Stimulated activated CD8-positive, alpha-beta memory T cell treated with anti-CD3 and anti-CD28 coated beads, Interleukin-12 subunit alpha, Interleukin-12 subunit beta, amount 100 ng/mL, for 1 hour (primary cell): ENCODE measurements at regions not wholly inside any gene's neighbourhood (a gene's known extent, or its start where the extent isn't known, plus 50 kb on each side); places are given as distances from the start of the nearest gene placed in this dataset.
"Not testable (repeated sequence)": the region's sequence is repeated elsewhere in the genome, so short reads cannot be mapped to it uniquely, and the experiment has no call there.

Experiments
- DNase-seq: peaks from one replicate; pipeline ENCODE4 v3.0.0-alpha.2; 2020; ENCODE audit warnings: low read depth

DNA sequence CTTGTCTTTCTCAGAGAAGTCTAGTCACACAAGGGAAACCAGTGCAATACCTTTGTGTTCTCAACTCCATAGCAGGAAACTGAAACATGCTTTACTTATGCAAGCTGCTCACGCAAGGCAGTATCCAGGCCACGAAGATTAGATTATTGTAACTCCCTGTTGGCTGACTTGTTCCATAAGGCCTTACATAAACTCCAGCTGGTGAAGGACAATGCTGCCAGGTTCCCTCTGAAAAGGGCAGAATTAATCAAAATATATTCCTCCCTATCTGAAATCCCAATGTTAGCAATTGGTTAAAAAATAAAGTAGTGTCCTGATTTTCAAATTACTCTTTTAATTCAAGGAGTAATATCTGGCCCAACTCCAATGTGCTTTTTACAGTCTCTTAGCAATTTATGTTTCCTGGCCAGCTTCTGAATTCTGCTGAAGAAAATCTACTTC is 966.6 kb downstream of the HACE1 start:
- no peak for DNase-seq

DNA sequence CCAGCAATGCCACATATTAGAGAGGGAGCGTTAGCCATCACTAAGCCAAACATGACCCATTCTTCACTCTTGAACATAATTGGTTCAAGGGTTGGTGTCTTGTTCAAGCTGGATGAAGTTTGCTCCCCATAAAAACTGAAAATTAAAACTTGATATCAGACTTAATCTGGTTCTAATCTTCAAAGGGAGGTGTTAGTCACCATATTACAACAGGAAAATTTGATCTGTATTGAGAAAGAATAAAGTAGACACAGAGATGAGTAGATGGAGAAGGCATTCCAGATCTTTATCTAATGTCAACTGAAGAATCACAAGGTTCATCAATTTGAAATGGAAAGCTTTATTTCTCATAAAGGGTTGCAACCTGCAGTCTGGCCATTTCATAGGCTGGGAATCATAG is 972.8 kb downstream of the HACE1 start:
- DNase-seq: no peak

DNA sequence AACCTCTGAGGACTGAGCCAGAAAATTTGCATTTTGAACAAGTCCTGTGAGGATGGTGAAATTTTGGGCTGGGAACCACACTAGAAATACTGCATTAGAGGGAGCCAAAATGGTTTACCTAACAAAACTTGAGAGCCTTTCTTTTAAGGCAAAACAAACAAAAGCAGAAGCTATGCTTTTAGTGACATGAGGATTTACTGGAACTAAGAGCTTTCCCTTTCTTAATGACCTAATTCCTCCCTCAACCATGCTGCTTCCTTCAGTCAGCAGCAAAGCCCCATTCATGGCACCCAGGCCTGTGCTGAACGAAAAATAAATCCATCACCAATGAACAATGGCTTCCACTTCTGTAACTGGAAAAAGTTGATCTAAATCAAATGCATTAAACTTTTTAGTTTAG is 974.3 kb downstream of the HACE1 start:
- no peak for DNase-seq

DNA sequence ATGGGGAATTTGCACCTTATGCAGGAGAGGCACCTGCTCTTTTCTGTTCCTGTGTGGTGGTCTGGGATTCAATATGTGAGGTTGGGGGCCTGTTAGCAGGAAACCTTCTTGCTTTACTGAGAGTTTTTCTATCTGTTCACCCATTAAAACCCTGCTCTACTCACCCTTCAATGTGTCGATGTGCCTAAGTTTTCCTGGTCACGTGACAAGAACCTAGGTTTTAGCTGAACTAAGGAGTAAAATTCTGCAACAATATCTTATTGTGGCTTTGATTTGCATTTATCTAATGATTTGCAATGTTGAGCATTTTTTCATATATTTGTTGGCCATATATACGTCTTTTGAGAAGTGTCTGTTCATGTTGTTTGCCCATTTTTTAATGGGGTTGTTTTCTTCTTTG is 979.9 kb downstream of the HACE1 start:
- no peak for DNase-seq

DNA sequence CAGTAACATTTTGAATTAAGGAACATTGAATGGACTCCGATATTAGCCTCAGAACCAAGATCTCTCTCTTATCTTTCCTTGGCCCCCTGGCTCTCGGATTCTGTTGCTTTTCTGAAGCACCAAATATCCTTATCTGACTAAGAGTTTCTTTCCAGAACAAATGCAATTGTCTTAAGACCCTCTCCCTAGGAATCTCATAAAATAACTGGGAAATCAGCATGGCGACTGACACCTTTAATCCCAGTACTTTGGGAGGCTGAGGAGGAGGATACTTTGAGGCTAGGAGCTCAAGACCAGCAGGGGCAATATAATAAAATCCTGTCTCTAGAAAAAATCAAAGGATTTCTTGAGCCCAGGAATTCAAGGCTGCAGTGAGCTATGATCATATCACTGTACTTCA is 984.5 kb downstream of the HACE1 start:
- no peak for DNase-seq

DNA sequence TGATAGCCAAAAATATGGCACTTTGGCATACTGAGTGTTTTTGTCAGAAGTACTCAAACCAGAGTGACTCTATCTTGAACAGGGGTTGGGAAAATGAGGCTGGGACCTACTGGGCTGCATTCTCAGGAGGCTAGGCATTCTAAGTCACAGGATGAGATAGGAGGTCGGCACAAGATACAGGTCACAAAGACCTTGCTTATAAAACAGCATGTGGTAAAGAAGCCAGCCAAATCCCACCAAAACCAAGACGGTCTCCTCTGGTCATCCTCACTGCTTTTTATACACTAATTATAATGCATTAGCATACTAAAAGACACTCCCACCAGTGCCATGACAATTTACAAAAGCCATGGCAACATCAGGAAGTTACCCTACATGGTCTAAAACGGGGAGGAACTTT is 985.1 kb downstream of the HACE1 start:
- no peak for DNase-seq

DNA sequence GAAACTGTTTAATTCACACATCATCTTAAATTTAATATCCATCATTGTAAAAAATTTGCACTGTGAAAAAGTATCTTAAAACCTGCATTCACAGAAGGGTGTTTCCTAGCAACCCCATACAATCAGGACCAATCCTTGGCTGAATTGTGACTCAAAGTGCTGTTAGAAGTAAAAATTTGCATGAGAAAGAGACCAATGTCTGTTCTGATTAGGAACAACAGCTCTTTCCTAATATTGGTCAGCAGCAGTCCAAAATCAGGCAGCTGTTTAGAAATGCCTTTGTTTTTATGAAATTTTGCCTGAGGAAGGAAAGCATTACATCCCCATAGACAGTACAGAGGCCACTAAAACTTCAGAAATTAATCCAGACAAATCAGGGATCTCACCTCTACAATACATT is 987.0 kb downstream of the HACE1 start:
- no peak for DNase-seq

DNA sequence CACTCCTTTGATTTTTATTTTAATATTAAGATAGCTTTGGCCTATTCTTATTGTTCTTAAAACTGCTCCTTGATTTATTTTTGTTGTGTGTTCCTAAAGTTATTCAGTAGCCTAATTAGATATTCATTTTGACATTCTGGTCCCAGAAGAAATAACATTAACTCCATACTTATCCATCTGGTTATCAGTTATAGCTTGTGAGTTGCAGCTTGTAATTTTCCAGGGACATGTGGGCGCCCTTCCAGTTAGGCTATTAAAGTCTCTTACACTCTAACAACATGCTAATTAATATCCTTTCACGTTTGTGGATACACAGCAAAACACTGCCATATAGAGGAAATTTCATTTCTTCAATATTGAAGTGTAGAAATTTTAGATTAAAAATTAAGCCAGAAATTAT is 987.5 kb downstream of the HACE1 start:
- DNase-seq: no peak

DNA sequence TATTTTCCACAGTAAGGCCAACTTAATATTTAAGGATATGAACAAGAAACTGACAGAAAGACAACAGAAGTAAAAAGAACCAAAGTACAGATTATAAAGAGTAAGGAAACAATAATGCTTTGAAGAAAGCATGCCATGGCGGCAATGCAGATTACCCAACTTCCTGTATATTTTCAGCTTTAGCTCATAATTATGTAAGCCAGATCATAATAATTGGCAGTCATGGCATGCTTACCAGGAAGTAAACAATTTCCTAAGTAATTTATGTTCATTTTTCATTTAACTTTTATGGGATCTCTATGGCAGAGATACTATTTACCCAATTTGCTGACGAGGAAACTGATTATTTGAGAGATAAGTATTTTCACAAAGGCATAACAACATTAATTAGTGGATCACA is 988.7 kb downstream of the HACE1 start:
- no peak for DNase-seq

DNA sequence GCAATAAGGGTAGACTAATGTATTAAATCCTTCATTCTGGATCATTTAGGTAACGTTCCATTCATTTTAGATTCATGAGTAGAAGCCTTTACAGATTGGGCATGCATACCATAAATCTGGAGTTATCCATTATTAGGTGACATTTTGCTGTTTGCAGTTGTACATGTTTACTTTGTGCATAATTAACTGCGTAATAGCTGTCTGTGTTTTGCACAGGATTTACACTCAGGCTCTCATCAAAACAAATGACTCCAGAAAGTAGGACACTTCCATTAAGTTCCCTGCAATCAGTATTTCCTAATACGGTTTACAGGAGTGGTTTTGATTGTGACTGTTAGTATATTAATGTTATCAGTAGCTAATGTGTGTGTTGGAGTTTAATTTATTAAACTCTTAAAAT is 997.4 kb downstream of the HACE1 start:
- DNase-seq: no peak

DNA sequence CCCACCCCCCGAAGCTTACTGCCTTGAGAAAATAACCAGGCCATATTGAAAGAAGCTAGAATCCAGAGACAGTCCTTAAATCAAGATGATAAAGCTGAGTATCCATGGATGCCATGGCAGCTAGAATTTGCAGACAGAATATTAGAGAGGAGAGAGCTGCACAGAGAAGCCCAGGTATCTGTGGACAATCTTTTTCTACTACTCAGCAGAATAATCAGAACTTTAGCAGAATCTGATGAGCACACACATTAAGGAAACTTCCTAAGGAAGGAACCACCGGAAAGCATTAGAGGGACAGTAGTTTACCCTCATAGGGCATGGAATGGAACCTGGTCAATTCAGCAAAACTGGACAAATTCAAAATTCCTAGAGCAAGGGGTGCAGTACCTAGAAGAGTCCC is 1001.7 kb downstream of the HACE1 start:
- DNase-seq: no peak

DNA sequence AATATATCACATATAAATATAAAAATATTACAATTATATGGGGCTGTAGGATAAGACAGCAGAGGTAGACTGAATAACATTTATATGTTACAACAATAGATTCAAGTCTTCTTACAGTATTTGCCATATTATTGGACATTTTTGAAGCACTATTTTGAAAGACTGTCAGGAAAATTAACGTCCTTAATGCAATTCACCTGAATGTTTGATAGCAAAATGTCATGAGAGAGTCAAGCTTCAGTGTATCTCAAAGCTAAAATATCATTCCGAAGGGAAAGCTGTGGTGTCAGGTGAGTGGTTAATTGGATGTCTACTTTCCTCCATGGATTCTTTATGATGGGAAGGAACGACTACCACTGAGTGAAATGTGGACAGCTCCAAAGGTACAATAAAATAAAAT is 1004.0 kb downstream of the HACE1 start:
- no peak for DNase-seq

DNA sequence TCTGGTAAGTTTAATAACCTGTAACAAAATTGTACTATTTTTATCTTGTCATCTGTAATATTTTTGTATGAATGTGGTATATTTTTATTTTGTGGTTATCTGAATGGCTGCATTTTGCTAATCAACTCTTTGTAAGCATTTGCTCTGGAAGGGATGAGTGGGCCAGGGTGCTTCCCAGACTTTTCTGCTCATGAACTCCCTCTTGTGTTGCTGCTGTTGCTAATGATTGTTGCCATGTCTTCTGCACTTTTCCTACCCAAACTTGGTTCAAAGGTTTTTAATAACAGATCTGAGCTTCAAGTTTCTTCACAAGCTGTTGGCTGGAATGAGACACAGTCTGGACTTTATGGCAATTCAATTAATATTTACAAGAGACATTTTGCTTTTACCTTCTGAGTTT is 1005.7 kb downstream of the HACE1 start:
- DNase-seq: no peak

DNA sequence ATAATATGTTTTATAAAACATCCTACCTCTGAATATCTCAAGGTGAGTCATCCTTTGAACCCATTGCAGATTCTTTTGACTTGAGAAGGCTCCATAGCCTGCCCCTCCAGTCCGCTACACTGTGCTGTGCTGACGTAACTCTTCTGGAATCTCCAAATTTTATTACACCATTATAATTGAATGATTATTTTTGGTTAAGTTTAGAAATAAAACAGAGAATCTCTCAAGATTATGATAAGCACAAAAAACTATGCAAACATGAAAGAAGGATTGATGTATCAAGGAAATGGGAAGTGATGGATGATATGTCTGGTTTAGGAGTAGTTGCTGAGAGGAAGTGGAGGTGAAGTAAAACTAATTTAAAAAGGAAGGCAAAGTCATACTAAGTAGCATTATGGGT is 1021.3 kb downstream of the HACE1 start:
- DNase-seq: no peak

DNA sequence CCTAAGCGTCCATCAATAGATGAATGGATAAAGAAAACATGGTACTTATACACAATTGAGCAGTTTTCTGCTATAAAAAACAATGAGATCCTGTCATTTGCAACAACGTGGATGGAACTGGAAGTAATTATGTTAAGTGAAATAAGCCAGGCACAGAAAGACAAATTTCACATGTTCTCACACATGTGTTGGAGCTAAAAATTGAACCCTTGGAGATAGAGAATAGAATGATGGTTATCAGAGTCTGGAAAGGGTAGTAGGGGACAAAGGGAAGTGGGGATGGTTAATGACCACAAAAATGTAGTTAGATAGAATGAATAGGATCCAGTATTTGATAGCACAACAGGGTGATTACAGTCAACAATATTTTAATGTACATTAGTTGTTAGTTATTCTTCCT is 1033.5 kb downstream of the HACE1 start:
- no peak for DNase-seq

DNA sequence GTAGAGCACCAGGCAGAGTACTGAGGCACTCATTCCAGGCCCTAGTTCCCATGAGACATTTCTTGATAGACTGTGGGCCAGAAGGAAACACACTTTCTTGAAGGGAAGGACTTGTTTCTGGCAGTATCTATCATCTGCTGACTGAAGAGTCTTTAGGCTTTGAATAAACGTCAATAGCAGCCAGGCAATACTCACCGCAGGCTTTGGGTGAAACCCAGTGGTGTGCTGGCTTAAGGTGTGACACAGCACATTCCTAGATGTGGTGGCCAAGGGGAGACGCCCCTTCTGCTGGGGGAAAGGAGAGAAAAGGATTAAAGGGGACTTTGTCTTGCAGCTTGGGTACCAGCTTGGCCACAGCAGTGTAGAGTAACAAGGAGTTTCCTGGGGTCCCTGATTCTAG is 1039.6 kb downstream of the HACE1 start:
- no peak for DNase-seq

DNA sequence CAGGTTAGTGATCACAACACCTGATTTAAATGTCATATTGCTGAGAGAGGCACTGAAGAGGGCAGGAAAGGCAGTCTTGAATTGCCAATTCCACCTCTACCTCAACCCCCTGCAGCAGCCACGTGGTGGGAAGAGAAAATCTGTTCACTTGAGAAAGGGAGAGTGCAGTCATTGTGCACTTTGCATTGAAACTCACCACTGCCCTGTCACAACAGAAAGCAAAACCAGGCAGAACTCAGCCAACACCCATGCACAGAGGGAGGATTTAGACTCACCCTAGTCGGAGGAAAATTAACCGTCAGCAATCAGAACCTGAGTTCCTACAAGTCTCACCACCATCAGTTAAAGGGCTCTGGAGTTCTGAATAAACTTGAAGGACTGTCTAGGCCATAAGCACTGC is 1040.2 kb downstream of the HACE1 start:
- no peak for DNase-seq

DNA sequence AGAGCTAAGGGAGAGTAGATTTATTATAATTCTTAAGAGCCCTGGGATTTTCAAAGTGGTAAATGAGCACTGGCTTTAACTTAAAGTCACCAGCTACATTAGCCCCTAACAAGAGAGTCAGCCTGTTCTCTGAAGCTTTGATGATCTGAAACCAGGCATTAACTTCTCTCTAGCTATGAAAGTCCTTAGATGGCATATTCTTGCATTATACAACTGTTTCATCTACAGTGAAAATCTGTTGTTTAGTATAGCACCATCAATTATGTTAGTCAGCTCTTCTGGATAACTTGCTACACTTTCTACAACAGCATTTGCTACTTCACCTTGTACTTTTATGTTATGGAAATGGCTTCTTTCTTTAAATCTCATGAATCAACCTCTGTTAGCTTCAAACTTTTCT is 1046.7 kb downstream of the HACE1 start:
- DNase-seq: no peak

DNA sequence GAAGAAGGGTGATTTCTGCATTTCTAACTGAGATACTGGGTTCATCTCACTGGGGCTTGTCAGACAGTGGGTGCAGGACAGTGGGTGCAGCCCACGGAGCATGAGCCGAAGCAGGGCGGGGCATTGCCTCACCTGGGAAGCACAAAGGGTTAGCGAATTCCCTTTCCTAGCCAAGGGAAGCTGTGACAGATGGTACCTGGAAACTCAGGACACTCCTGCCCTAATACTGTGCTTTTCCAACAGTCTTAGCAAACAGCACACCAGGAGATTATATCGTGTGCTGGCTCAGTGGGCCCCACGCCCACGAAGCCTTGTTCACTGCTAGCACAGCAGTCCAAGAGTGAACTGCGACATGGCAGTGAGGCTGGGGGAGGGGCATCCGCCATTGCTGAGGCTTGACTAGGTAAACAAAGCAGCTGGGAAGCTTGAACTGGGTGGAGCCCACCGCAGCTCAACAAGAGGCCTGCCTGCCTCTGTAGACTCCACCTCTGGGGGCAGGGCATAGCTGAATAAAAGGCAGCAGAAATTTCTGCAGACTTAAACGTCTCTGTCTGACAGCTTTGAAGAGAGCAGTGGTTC is 1057.7 kb downstream of the HACE1 start:
- DNase-seq: not testable (repeated sequence)

DNA sequence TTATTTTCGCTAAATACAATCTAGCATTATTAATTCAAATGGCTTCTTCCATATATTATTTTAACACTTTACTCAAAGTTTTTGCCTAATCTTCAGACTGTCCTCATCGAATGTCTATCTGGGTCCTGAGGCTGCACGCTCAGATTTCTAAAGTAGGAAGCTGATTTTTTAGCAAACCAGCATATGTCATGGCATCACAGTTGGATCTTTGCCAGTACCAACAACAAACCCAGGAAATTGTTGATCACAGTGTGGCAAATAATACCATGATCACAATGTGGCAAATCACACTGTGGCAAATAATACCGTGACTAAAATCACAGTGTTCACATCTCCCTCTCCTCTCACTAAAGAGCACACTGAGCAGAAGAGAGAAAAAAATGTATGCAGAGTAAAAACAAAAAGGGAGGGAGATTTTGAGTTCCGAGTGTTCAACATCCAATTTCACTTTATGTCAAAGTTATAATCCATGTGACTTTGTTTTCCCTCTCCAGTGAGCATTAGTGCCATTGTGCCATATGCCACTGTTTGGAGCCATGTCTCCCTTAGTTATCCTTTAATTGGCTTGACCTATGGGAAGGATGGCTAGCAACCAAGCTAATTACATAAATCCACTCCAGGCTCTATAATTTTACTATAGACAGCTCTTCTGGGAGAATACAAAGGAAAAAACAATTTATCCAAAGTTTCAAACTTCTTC is 1059.6 kb downstream of the HACE1 start:
- no peak for DNase-seq

DNA sequence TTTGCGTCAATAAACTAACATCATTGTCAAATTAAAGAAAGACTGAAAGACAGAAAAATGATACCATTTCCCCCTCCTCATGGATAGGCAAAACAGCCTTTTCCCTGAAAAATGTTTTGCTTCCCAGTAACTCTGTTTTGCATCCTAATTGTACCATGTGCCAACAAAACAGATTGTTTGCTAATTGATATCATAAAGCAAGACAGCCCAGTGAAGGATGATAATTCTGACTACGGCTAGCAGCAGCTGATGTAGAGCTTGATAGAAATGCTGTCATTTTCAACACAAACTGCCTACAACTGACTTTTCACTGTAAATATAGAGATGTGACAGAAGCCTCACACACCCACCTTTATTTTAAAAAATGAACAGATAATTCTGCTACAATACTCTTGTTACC is 1061.6 kb downstream of the HACE1 start:
- DNase-seq: no peak

DNA sequence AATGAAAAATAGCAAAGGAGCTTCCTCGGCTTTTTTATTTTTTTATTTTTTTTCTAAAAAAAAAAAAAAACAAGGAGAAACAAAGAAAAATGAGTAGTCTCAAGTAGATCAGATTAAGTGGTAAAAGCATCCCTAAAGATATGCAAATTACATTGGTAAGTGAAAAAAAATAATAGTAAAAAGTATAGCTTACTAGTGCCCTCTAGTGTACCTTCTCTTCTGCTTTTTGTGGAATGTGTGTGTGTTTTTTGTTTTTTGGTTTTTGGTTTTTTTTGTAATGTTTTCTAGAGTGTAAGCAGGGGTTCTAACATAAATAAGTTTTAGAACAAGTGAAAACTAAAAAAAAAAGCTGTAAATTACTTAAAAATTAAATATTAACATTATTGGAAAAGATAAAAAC is 1062.0 kb downstream of the HACE1 start:
- no peak for DNase-seq

DNA sequence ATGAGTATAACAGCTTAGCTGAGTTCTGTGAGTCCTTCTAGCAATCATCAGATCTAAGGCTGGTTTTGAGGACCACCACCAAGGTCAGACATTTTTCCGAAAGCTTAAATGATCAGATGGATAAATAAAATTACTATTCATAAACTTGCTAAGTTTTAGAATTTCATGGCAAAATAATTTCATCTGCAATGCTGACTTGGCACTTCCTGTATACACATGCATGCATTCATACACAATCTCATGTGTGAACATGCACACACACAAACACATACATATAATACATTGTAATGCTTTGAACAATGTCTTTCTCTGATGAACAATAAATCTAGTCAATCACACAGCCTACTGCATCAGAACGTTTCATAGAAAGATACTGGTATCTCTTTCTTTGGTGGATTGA is 1068.3 kb downstream of the HACE1 start:
- no peak for DNase-seq

DNA sequence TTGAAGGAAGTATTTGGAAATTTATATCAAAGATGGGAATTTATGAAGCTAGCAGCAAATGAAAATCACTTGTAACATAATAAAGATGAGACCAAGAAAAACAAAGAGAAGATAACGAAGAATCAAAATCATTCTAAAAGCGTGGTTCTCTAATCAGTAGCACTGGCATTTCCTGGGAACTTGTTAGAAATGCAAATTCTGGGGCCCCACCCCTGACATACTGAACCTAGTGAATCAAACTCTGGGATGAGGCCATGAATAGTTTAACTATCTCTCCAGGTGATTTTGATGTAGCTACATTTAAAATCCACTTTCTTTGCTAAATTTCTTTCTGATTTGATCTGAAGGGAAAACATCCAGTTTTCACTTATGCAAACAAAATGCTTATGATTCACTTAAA is 1075.6 kb downstream of the HACE1 start:
- no peak for DNase-seq
